A673 (cell line): ENCODE measurements at regions not wholly inside any gene's neighbourhood (a gene's known extent, or its start where the extent isn't known, plus 50 kb on each side); places are given as distances from the start of the nearest gene placed in this dataset.

Experiments used
- BruUV-seq: library from RNA; stranded (reverse); fragments of 400-500 nt; replicated peaks from 2 replicates; lab custom pipeline; 2021; lab: Mats Ljungman, UMichigan
- CTCF ChIA-PET: fragments of 300-600 bp; sonication (Branson Sonifier 250); formaldehyde crosslinking; loops from one replicate; lab custom pipeline; 2022; ENCODE audit warnings: antibody characterized with exemption; lab: Charles Lee
- POLR2A ChIA-PET: fragments of 300-600 bp; sonication (Branson Sonifier 250); formaldehyde crosslinking; loops from one replicate; lab custom pipeline; 2022; ENCODE audit warnings: antibody characterized with exemption; ENCODE audit not compliant: low non-redundant PET; lab: Charles Lee
- DNase-seq: peaks from one replicate; pipeline ENCODE4 v3.0.0-alpha.2; 2015; ENCODE audit warnings: low spot score
- H3K27ac ChIP-seq: fragments of 200-600 bp; sonication (generic); 2 replicates; pipeline ENCODE4 v1.5.1; 2016; ENCODE audit warnings: mixed run types, low read depth, mild to moderate bottlenecking, mixed read lengths, antibody characterized with exemption, low read length; ENCODE audit not compliant: poor library complexity, severe bottlenecking
- H3K27me3 ChIP-seq: fragments of 200-600 bp; sonication (generic); replicated peaks from 2 replicates; pipeline ENCODE4 v1.6.1; 2017; ENCODE audit warnings: mixed run types, low read depth, mild to moderate bottlenecking, mixed read lengths, antibody characterized with exemption, low read length; ENCODE audit not compliant: insufficient read depth, poor library complexity
- H3K36me3 ChIP-seq: fragments of 200-600 bp; sonication (generic); 2 replicates; pipeline ENCODE4 v1.6.1; 2016; ENCODE audit warnings: mixed run types, mild to moderate bottlenecking, mixed read lengths, antibody characterized with exemption, low read length; ENCODE audit not compliant: insufficient read depth, poor library complexity, severe bottlenecking
- H3K4me1 ChIP-seq: fragments of 200-600 bp; sonication (generic); 2 replicates; pipeline ENCODE4 v1.6.1; 2017; ENCODE audit warnings: mixed run types, mild to moderate bottlenecking, mixed read lengths, antibody characterized with exemption, low read length; ENCODE audit not compliant: insufficient read depth, poor library complexity, severe bottlenecking
- H3K4me3 ChIP-seq: fragments of 200-600 bp; sonication (generic); 2 replicates; pipeline ENCODE4 v1.5.1; 2016; ENCODE audit warnings: low read depth, mixed run types, mild to moderate bottlenecking, mixed read lengths, low read length; ENCODE audit not compliant: poor library complexity, severe bottlenecking
- H3K9me3 ChIP-seq: fragments of 200-600 bp; sonication (generic); 2 replicates; pipeline ENCODE4 v1.6.1; 2016; ENCODE audit warnings: mixed run types, low read depth, mild to moderate bottlenecking, mixed read lengths, antibody characterized with exemption, low read length; ENCODE audit not compliant: poor library complexity, severe bottlenecking
- CTCF ChIP-seq: fragments of 300-800, 200-600 bp; sonication (generic); conservative IDR thresholded peaks from 2 replicates; pipeline ENCODE4 v1.5.1; 2017; ENCODE audit warnings: low read depth, mild to moderate bottlenecking, antibody characterized with exemption, low read length, moderate library complexity, mixed read lengths
- EZH2 ChIP-seq: fragments of 200-600 bp; sonication (generic); IDR thresholded peaks from 2 replicates; pipeline ENCODE4 v1.6.1; 2017; ENCODE audit warnings: borderline replicate concordance, low read depth, mild to moderate bottlenecking, mixed read lengths, antibody characterized with exemption, low read length; ENCODE audit not compliant: poor library complexity, severe bottlenecking
- intact Hi-C: fragments of 100-400 bp; cut with micrococcal nuclease; formaldehyde crosslinking; loops from one replicate; pipeline ENCODE4 v1.10.0; 2022; ENCODE audit not compliant: unreplicated experiment

GRCh38 chr4:45385306-45385705 is 659.0 kb upstream of the GNPDA2 start:
- POLR2A ChIA-PET = no interaction called here

DNA sequence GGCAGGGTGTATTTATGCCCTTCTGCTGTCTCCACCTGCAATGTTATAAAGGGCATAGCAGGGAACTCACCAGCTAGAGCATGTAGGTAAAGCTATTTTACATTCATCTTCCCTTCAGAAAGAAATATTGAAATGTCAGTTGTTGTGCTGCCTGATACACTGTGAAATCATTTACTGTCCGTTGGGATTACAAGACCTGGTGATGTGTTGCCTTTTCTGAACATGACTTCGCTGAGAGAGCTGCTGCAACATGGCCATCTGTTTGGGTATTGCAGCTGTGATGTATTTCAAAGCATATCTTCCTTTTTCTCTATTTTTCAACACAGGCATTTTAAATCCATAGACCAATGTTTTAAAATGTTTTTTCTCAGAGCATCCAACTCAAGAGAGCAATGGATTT is 644.1 kb upstream of the GNPDA2 start:
- CTCF ChIA-PET = no interaction called here
- TF ChIP-seq EZH2 (no peak), CTCF (no peak)
- Histone ChIP-seq H3K36me3 (no peaks in the 10 kb centered on the region), H3K27me3 (no peaks in the 10 kb centered on the region), H3K4me1 (no peaks in the 10 kb centered on the region), H3K27ac (no peak overlapping the region), H3K4me3 (no peak overlapping the region), H3K9me3 (no peaks in the 10 kb centered on the region)
- DNase-seq = no peak
- no TSS peak for BruUV-seq
- intact Hi-C loops = no loop called here
- POLR2A ChIA-PET = no interaction called here

More at GRCh38 chr4:45385306-45385705, 659.0 kb upstream of the GNPDA2 start:
- intact Hi-C loops = no loop called here
- Histone ChIP-seq H3K27me3 (no peaks in the 10 kb centered on the region), H3K36me3 (no peaks in the 10 kb centered on the region), H3K9me3 (no peaks in the 10 kb centered on the region), H3K27ac (no peak overlapping the region), H3K4me3 (no peak overlapping the region), H3K4me1 (no peaks in the 10 kb centered on the region)
- CTCF ChIA-PET = no interaction called here
- BruUV-seq = no TSS peak
- no peak for DNase-seq
- TF ChIP-seq CTCF = no peak
- TF ChIP-seq EZH2 = no peak

DNA sequence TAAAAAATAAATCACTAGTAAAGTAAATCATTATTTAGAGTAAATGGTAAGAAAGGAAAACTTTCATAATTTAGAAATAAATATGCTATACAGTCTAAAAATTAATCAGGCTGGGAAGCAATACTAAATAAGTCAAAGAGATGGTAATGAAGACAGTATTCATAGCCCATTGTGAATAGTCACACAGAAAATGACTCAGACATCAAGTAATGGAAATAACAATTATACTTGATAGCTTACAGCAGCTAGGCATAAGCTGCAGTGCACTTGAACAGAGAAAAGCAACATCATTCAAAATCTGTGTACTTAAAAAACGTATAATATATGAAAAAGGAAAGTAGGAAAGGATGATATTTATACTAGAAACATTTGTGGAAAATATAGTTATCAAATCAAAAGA is 642.5 kb upstream of the GNPDA2 start:
- Histone ChIP-seq H3K9me3 (no peaks in the 10 kb centered on the region), H3K4me3 (no peak overlapping the region), H3K4me1 (no peaks in the 10 kb centered on the region), H3K36me3 (no peaks in the 10 kb centered on the region), H3K27me3 (no peaks in the 10 kb centered on the region), H3K27ac (no peak overlapping the region)
- BruUV-seq = no TSS peak
- intact Hi-C loops = no loop called here
- TF ChIP-seq EZH2 (no peak), CTCF (no peak)
- ChIA-PET POLR2A (no interaction called here), CTCF (no interaction called here)
- DNase-seq = no peak
